ENCODE measurements at regions not wholly inside any gene's neighbourhood (a gene's known extent, or its start where the extent isn't known, plus 50 kb on each side); places are given as distances from the start of the nearest gene placed in this dataset.

DNA sequence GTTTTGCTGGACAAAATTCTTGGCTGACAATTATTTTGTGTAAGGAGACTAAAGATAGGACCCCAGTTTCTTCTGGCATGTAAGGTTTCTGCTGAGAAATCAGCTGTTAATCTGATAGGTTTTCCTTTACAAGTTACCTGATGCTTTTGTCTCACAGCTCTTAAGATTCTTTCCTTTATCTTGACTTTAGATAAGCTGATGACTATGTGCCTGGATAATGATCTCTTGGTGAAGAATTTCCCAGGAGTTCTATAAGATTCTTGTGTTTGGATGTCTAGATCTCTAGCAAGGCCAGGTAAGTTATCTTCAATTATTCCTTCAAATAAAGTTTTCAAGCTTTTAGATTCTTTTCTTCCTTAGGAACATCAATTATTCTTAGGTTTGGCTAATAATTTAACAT is 534.8 kb upstream of the LRRTM4 start:
- ATAC-seq (ENCODE audit: low read depth) (no peak), DNase-seq (ENCODE audit: low spot score in 2 of 2) (no peak)
- Mint-ChIP-seq H3K36me3 (no peaks in the 10 kb centered on the region), H3K4me1 (no peaks in the 10 kb centered on the region), H3K27me3 (no peaks in the 10 kb centered on the region), H3K9me3 (peaks cover 1% of the 10 kb centered on the region), H3K27ac (no peak overlapping the region), H3K4me3 (no peak overlapping the region)

DNA sequence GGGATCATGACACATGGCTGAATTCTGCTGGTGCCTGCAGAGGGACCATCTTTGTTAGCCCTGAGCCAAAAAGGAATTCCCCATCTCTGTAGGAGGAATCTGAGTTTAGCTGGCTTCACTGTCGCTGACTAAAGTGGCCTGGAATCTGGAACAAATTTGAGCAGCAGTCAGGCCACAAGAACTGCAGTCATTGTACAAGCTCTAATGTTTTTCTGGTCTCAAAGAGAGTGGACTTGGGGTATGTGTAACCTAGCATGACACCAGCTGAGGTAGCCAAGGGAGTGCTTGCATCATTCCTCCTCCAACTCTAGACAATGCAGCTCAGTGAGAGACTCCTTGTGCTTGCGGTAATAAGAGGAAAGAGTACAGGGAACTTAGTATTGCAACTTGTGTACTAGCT is 539.1 kb upstream of the LRRTM4 start:
- no peak for ATAC-seq (ENCODE audit: low read depth)
- no peaks in the 10 kb centered on the region for H3K4me1 Mint-ChIP-seq
- DNase-seq (ENCODE audit: low spot score in 2 of 2), result no peak
- H3K27ac Mint-ChIP-seq, result no peak overlapping the region
- no peaks in the 10 kb centered on the region for H3K36me3 Mint-ChIP-seq
- H3K27me3 Mint-ChIP-seq, result no peaks in the 10 kb centered on the region
- H3K4me3 Mint-ChIP-seq, result no peak overlapping the region
- peaks cover 4% of the 10 kb centered on the region for H3K9me3 Mint-ChIP-seq

DNA sequence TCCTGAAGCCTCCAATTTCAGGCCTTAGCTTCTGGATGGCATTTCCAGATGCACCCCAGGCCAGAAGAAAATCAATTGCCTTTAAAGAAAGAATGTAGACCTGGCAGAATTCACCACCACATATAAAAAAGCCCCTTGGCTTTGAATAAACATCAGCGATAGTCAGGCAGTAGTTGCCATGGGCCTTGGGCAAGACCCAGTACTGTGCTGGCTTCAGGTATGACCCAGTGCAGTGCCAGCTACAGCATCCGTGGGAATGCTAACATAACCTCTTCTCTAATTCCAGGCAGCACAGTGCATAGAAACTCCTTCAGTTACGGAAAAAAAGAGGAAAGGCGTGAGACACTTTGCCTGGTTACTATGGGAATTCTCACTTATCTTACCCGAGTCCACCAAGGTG is 539.6 kb upstream of the LRRTM4 start:
- Mint-ChIP-seq H3K4me3 (no peak overlapping the region), H3K36me3 (no peaks in the 10 kb centered on the region), H3K9me3 (peaks cover 4% of the 10 kb centered on the region), H3K4me1 (no peaks in the 10 kb centered on the region), H3K27me3 (no peaks in the 10 kb centered on the region), H3K27ac (no peak overlapping the region)
- ATAC-seq (ENCODE audit: low read depth) (no peak), DNase-seq (ENCODE audit: low spot score in 2 of 2) (no peak)

DNA sequence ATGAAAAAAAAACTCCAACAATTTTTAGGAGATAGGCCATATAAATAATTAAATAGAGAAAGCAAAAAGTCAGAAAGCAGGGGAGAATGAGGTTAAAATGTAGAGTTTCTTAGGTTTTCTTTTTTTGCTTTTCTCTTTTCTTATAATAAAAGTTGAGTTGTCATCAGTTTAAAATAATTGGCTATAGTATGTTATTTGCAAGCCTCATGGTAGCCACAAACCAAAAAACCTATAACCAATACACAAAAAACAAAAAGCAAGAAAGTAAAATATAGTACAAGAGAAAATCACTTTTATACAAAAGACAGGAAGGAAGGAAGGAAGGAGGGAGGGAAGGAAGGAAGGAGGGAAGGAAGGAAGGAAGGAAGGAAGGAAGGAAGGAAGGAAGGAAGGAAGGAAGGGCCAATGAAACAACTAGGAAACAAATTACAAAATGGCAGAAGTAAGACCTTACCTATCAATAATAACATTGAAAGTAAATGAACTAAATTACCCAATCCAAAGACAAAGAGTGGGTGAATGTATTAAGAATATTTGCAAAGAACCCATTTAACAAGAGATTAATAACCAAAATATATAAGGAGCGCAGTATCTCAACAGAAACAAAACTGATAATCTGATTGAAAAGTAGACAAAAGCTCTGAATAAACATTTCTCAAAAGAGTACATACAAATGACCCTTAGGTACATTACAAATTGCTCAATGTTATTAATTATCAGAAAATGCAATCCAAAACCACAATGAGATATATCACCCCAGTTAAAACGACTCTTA is 541.3 kb upstream of the LRRTM4 start:
- H3K4me1 Mint-ChIP-seq, result no peaks in the 10 kb centered on the region
- H3K9me3 Mint-ChIP-seq, result peaks cover 4% of the 10 kb centered on the region
- no peak for DNase-seq (ENCODE audit: low spot score in 2 of 2)
- no peaks in the 10 kb centered on the region for H3K27me3 Mint-ChIP-seq
- no peak for ATAC-seq (ENCODE audit: low read depth)
- no peak overlapping the region for H3K4me3 Mint-ChIP-seq
- H3K36me3 Mint-ChIP-seq, result no peaks in the 10 kb centered on the region
- no peak overlapping the region for H3K27ac Mint-ChIP-seq

DNA sequence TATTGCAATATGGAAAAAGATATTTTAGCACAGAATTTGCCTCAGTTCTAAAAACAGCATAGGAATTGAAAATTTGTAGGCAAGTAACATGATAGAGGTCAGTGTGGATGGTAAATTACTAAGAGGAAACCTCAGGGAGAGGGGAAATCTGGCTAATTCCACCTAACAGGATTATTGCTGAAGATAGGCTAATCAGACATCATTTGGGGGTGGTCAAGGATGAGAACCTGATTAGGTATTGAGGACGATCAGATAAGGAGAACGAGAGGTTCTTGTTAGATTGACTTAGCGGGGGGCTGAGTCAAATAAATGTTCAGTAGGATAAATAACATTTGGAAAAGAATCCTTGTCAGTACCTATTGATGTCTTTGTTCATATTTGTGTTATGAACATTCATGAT is 543.2 kb upstream of the LRRTM4 start:
- Mint-ChIP-seq H3K9me3 (peaks cover 4% of the 10 kb centered on the region), H3K27me3 (no peaks in the 10 kb centered on the region), H3K27ac (no peak overlapping the region), H3K4me1 (no peaks in the 10 kb centered on the region), H3K36me3 (no peaks in the 10 kb centered on the region), H3K4me3 (no peak overlapping the region)
- ATAC-seq (ENCODE audit: low read depth), result no peak
- DNase-seq (ENCODE audit: low spot score in 2 of 2), result no peak

DNA sequence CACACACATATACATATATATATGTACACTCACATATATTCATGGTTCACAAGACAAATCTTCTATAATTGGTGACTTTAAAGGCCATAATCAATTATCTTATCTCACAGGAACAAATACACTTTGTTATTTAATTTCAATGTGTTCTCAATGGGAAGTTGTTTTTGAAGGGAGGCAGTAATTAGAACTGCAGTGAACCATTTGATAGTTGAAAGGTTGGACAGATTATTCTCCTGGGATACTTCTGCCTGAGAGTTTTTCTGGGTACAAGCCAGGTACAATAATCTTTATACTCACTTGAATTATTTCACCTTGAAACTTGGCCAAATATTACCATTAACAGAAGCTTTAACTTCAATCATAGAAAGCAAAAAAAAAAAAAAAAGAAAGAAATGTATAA is 546.6 kb upstream of the LRRTM4 start:
- no peak for ATAC-seq (ENCODE audit: low read depth)
- no peaks in the 10 kb centered on the region for H3K4me1 Mint-ChIP-seq
- no peak overlapping the region for H3K27ac Mint-ChIP-seq
- H3K9me3 Mint-ChIP-seq, result no peaks in the 10 kb centered on the region
- no peak overlapping the region for H3K4me3 Mint-ChIP-seq
- DNase-seq (ENCODE audit: low spot score in 2 of 2), result no peak
- H3K27me3 Mint-ChIP-seq, result no peaks in the 10 kb centered on the region
- H3K36me3 Mint-ChIP-seq, result no peaks in the 10 kb centered on the region

DNA sequence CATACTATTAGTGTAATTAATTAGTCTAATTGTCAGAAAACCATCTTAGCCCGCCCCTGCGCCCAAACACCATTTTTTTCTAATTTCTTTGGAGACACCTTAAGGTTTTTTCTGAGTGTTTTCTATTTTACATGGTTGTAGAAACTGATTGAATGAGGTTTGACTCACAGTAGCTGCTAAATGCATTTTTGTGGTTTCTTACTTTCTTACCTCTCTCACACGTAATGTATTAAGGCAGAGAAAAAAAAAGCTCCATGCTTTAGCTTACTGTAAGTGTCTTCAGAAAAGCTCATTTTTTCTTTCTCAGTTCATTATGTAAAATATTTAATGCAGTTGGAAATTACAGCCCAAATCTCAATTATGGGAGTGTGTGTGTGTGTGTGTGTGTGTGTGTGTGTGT is 548.5 kb upstream of the LRRTM4 start:
- ATAC-seq (ENCODE audit: low read depth) (no peak), DNase-seq (ENCODE audit: low spot score in 2 of 2) (no peak)
- H3K9me3 Mint-ChIP-seq, result peaks cover 5% of the 10 kb centered on the region
- H3K27ac Mint-ChIP-seq, result no peak overlapping the region
- no peak overlapping the region for H3K4me3 Mint-ChIP-seq
- no peaks in the 10 kb centered on the region for H3K27me3 Mint-ChIP-seq
- no peaks in the 10 kb centered on the region for H3K36me3 Mint-ChIP-seq
- H3K4me1 Mint-ChIP-seq, result no peaks in the 10 kb centered on the region

DNA sequence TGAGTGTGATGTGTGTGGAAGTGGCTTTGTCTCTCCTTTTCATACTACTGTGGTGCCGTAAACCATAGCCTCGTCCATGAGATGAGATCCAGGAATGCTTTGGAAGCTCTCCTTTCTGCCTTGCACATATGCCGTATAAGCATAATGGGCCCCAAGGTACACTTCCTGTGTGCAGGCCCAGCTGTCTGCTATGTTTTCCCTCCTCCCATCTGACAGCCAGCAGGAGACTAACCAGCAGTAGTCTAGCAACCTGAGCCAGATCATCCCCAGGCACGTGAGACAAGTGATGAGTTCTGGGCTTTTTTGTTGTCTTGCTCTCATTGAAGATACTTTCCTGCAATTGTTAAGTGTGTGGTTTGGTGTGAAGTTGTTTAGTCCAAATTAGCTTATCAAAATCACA is 555.5 kb upstream of the LRRTM4 start:
- peaks cover 13% of the 10 kb centered on the region for H3K9me3 Mint-ChIP-seq
- H3K27me3 Mint-ChIP-seq, result no peaks in the 10 kb centered on the region
- no peaks in the 10 kb centered on the region for H3K4me1 Mint-ChIP-seq

DNA sequence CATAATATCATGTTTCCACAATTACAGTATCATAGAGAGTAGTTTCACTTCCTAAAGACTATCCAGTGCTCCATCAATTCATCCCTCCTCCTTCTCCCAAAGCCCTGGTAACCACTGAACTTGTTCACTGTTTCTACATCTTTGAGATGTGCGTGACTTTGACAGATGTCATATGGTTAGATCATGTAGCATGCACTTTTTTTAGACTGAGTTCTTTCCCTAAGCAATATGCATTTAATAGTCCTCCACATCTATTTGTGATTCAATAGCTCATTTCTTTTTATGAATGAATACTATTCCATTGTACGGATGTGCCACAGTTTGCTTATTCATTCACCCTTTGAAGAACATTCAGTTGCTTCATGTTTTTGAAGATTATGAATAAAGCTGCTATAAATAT is 560.4 kb upstream of the LRRTM4 start:
- Mint-ChIP-seq H3K4me1 (no peaks in the 10 kb centered on the region), H3K9me3 (peaks cover 5% of the 10 kb centered on the region), H3K4me3 (no peak overlapping the region), H3K27me3 (no peaks in the 10 kb centered on the region), H3K36me3 (no peaks in the 10 kb centered on the region), H3K27ac (no peak overlapping the region)
- ATAC-seq (ENCODE audit: low read depth) (no peak), DNase-seq (ENCODE audit: low spot score in 2 of 2) (no peak)

More for the DNA sequence above, 555.5 kb upstream of the LRRTM4 start:
- ATAC-seq (ENCODE audit: low read depth) (no peak), DNase-seq (ENCODE audit: low spot score in 2 of 2) (no peak)
- Mint-ChIP-seq H3K4me3 (no peak overlapping the region), H3K36me3 (no peaks in the 10 kb centered on the region), H3K27ac (no peak overlapping the region)

DNA sequence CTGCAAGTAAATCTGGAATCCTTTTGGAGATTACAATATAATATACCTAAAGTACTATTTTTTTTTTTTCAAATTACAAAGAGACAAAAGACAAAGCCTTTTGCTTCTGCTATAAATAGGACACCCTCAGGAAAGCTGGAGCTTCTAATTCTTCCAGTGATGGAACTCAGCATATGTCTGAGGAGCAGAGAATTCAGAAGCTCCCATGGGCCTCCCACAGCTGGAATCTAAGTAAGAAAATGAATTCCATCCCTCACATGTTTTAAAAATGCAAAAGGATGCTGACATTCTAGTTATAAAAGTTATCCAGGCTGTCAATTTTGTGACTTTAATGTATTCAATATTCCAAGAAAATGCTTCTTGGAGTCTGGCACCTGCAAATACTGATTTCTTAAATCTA is 571.3 kb upstream of the LRRTM4 start:
- DNase-seq (ENCODE audit: low spot score in 2 of 2) (no peak), ATAC-seq (ENCODE audit: low read depth) (no peak)
- no peaks in the 10 kb centered on the region for H3K4me1 Mint-ChIP-seq
- no peak overlapping the region for H3K27ac Mint-ChIP-seq
- no peaks in the 10 kb centered on the region for H3K36me3 Mint-ChIP-seq
- no peaks in the 10 kb centered on the region for H3K27me3 Mint-ChIP-seq
- H3K4me3 Mint-ChIP-seq, result no peak overlapping the region
- peaks cover 7% of the 10 kb centered on the region for H3K9me3 Mint-ChIP-seq

DNA sequence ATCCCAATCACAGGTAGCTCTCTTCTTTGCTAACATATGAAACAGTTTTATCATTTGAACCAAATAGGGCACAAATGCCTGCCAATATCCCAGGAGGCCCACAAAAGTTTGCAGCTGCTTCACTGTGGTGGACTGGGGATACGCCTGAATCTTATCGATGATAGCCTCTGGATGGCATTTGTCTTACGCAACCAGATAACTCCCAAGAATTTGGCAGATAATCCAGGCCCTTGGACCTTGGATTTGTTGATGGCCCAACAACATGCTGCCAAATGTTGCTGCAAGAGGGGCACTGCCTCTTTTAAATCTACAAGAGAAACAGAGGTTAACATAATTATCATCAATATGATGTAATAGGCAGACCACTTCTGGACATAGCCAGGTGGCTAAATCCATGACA is 587.1 kb upstream of the LRRTM4 start:
- DNase-seq (ENCODE audit: low spot score in 2 of 2) (no peak), ATAC-seq (ENCODE audit: low read depth) (no peak)
- Mint-ChIP-seq H3K9me3 (peaks cover 4% of the 10 kb centered on the region), H3K27ac (no peak overlapping the region), H3K36me3 (no peaks in the 10 kb centered on the region), H3K27me3 (no peaks in the 10 kb centered on the region), H3K4me3 (no peak overlapping the region), H3K4me1 (no peaks in the 10 kb centered on the region)

DNA sequence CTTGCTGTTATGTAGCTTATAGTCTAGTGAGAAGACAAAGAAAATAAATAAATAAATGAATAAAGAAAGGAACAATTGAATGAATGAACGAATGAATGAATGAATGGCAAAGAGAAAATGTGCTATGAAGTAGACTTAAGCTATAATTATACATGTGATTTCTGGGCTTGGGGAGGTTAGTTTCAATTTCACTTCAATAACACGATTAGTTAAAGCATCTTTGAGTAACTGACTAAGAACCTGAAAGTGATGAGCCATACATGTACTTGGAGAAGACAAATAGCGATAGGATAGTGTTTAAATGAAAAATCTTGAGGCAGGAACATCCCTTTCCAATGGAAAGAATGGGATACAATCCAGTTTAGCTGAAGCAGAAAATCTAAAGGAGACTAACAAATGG is 593.1 kb upstream of the LRRTM4 start:
- Mint-ChIP-seq H3K27ac (no peak overlapping the region), H3K27me3 (no peaks in the 10 kb centered on the region), H3K4me3 (no peak overlapping the region), H3K36me3 (no peaks in the 10 kb centered on the region), H3K4me1 (no peaks in the 10 kb centered on the region), H3K9me3 (peaks cover 7% of the 10 kb centered on the region)
- DNase-seq (ENCODE audit: low spot score in 2 of 2), result no peak
- no peak for ATAC-seq (ENCODE audit: low read depth)

DNA sequence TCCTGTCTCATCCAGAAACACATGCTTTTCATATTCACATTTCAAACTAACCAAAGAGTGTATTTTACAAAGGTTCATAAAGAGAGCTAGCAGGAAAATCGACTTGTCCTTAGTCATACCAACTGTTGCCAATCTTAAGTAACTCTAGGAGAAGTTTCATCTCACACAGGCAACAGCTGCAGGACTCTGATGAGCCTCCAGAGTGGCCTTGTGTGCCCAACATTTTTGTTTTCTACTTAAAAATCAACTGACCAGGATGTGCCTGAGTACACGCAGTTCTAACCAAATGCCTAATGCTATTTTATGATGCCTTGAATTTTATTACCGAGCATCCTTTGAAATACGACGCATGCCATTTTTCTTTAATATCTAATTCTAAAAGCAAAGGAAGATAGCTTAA is 595.9 kb upstream of the LRRTM4 start:
- DNase-seq (ENCODE audit: low spot score in 2 of 2) (no peak), ATAC-seq (ENCODE audit: low read depth) (no peak)
- no peaks in the 10 kb centered on the region for H3K27me3 Mint-ChIP-seq
- H3K36me3 Mint-ChIP-seq, result no peaks in the 10 kb centered on the region
- H3K4me1 Mint-ChIP-seq, result no peaks in the 10 kb centered on the region
- no peak overlapping the region for H3K4me3 Mint-ChIP-seq
- no peak overlapping the region for H3K27ac Mint-ChIP-seq
- peaks cover 7% of the 10 kb centered on the region for H3K9me3 Mint-ChIP-seq

DNA sequence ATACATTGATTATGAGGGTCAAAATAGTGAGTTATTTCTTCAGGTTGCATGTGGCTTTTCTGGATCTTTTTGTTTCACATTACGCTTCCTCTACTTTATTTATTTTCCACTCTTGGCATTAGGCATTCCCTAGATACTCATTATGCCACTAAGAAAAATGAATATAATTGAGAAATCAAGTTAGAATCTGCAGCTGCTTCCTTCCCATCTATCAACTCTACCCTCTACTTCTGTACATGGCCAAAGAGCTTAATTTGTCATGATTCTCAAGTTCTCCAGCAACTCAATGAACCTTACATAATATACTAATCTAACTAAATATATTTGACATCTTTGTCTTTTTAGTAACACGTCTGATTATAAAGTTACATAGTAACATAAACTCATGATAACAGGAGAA is 598.1 kb upstream of the LRRTM4 start:
- Mint-ChIP-seq H3K4me3 (no peak overlapping the region), H3K36me3 (no peaks in the 10 kb centered on the region), H3K9me3 (peaks cover 7% of the 10 kb centered on the region), H3K27ac (no peak overlapping the region), H3K27me3 (no peaks in the 10 kb centered on the region), H3K4me1 (no peaks in the 10 kb centered on the region)
- DNase-seq (ENCODE audit: low spot score in 2 of 2) (no peak), ATAC-seq (ENCODE audit: low read depth) (no peak)

DNA sequence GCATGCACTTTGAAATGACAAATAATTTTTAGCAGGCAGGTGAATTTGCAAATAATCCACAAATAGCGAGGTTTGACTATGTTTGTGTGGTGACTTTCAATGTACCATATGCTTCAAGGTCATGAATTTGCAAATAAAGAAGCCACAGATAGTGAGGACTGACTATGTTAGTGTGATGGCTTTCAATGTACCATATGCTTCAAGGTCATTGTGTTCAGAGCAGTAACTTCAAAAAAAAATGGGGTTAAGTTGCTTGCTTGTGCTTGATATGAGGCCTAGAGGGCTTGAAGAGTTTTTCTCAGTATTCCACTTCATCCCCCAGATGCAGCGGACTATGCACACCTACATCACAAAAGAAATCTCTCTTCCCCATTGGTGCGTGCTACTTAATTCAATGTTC is 602.9 kb upstream of the LRRTM4 start:
- no peaks in the 10 kb centered on the region for H3K36me3 Mint-ChIP-seq
- DNase-seq (ENCODE audit: low spot score in 2 of 2) (no peak), ATAC-seq (ENCODE audit: low read depth) (no peak)
- no peaks in the 10 kb centered on the region for H3K4me1 Mint-ChIP-seq
- no peaks in the 10 kb centered on the region for H3K27me3 Mint-ChIP-seq
- H3K4me3 Mint-ChIP-seq, result no peak overlapping the region
- H3K9me3 Mint-ChIP-seq, result no peaks in the 10 kb centered on the region
- H3K27ac Mint-ChIP-seq, result no peak overlapping the region

Data from memory B cell (primary cell).